NCI-H1436 (cell line): ENCODE measurements at regions not wholly inside any gene's neighbourhood (a gene's known extent, or its start where the extent isn't known, plus 50 kb on each side); places are given as distances from the start of the nearest gene placed in this dataset.

Experiments
- DNase-seq: peaks from one replicate; lab custom pipeline; 2025; lab: John Stamatoyannopoulos, UW

GRCh38 chr11:122399375-122399774, 256.1 kb upstream of the UBASH3B start:
- no peak for DNase-seq

GRCh38 chr11:122398851-122399250, 256.7 kb upstream of the UBASH3B start:
- no peak for DNase-seq

- DNase-seq: no peak
These were observed 257.4 kb upstream of the UBASH3B start for GRCh38 chr11:122398167-122398566.

DNA sequence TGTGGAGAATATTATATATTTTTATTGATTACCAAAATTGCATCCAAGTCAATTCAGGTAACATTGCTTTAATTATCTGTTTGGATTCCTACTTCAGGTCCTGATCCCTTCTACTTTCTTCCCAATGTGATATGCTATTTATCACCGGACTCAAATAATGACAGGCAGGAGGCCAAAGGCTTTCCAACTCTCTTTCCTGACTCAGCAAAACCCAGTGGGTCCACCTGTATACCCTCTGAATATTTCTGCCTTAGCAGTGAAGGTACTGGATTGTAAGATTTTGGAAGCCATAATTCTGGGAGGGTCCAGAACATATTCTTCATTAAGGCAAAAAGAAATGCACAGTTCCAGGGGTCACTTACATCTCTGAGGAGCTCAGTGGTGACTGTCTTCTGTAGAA, 260.2 kb upstream of the UBASH3B start:
- no peak for DNase-seq

GRCh38 chr11:122394313-122394712, 261.2 kb upstream of the UBASH3B start:
- no peak for DNase-seq

GRCh38 chr11:122393209-122393860, 262.2 kb upstream of the UBASH3B start:
- no peak for DNase-seq

DNA sequence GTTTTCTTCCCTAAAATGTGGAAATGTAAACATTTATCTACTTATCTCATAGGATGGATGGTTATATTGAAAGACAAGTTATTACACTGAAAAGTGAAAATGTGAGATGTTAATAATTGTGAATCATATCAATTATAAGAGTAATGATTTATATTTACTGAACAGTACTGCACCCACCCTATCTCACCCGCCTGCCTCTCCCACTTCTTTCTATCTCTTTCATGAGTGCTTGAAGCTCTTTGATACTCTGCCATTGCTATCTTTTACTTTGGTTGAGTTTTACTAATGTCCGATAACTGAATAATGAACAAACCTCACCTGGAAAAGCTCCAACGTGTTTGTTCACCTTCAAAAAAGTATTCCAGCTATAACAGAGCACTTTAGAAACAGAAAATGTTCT, 263.0 kb upstream of the UBASH3B start:
- no peak for DNase-seq

DNA sequence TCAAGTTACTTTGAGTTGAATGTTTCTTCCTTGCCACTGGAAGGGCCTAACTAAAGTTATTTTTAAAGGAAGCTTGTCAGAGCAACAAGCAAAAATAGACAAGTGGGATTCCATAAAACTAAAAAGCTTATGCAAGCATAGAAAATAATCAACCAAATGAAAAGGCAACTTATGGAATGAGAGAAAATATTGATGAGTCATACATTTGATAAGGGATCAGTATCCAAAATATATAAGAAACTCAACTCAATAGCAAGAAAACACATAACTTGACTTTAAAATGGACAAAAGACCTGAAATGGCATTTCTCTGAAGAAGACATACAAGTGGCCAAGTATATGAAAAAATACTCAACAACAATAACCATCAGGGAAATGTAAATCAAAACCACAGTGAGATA, 264.5 kb upstream of the UBASH3B start:
- DNase-seq: no peak

GRCh38 chr11:122383186-122383585, 267.2 kb upstream of the BLID start:
- DNase-seq: no peak

- DNase-seq: no peak
These were observed 259.8 kb upstream of the BLID start for GRCh38 chr11:122375687-122376399.

DNA sequence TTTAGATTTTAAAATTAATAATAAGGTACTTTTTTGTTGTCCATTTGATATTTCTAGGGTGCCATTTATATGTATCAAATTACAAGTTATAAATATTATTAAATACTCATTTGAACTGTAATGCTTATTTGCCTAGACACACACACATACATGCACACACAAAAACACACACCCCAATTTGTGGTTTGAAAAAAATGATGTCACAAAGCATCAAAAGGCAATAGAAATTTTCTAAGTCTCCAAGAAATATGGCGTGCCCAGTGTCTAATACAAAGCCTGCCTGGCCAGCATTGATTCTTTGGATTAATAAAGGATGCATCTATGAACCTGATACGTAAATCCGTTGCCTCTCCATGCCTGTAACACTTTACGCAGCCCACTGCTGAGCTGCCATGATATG, 252.8 kb upstream of the BLID start:
- no peak for DNase-seq

DNA sequence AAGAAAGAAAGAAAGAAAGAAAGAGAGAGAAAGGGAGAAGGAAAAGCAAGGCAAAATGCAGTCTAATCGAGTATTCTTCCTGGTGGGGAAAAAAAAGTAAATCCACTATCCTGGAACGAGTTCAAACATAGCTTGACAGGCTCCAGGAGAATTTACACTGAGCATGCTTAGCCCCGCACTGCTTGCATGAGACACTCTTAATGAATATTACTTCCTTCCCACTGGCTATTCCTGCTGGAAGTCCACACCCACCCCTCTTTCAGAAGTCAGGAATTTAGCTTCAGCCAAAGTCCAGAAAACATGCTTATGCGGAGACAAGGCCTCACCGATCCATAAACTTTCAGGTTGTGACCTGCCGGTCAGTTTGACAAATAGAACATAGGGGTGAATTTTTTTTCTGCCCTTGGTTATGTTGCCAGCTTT, 251.8 kb upstream of the BLID start:
- no peak for DNase-seq

GRCh38 chr11:122365610-122366360, 249.8 kb upstream of the BLID start:
- DNase-seq: no peak

DNA sequence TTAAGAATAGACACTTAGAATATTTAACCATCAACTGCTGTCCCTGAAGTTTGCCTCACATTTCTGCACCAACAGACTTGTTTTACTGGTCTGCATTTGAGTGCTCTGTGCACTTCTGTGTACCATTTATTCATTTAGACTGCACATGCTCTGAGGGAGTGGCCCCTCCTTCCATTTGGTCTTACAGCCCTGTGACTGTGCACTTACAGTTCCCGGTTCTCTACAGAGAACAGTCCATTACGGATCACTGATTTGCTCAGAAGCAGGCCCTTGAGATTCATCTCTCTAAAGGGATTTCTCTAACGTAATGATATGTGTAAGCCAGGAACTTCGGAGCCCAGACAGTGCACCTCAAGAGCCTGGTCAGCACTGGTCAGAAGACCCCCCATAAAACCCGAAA, 247.3 kb upstream of the BLID start:
- no peak for DNase-seq

- no peak for DNase-seq
These were observed 246.4 kb upstream of the BLID start for GRCh38 chr11:122362381-122362780.

GRCh38 chr11:122360875-122361274, 244.9 kb upstream of the BLID start:
- no peak for DNase-seq

DNA sequence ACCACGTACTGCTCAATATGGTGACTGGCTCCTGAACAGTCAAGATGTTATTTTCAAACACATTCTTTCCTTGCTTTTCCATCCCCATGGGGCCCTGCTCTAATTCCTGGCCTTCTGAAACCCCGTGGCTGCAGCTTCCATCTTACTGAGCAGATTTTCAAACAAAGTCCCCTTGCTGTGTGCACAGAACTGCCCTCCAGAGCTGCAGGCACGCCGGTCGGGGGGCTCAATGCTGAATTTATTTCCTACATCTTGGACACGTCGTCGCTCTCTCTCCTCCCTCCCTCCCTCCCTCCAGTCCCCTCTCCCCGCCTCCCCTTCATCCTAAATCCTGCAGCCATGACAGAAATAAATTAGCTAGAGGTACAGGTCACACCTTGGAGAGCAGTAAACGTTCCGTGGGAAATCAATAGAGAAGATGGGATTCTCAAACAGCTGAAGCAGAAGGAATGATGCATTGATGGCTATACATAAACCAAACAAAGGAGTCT, 243.1 kb upstream of the BLID start:
- DNase-seq: no peak

DNA sequence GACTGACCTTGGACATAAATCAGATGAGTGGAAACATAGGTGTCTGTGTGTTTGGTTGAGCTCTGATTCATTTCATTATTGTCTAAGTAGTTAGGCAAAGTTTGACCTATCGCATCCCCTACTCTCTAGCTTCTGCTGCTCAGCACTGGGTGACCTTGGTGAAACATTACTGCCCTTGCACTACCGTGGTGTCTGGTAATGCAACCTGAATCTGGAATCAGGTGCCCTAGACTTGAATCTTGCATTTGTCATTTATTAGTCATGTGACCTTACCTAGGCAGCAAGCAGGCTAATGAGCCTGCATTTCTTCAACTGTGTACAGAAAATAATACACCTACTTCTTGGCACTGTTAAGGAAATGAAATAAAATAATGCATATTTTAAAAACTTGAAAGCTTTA, 242.3 kb upstream of the BLID start:
- no peak for DNase-seq

GRCh38 chr11:122355968-122356367, 240.0 kb upstream of the BLID start:
- DNase-seq: no peak

- DNase-seq: no peak
These were observed 238.1 kb upstream of the BLID start for GRCh38 chr11:122354025-122354697.

DNA sequence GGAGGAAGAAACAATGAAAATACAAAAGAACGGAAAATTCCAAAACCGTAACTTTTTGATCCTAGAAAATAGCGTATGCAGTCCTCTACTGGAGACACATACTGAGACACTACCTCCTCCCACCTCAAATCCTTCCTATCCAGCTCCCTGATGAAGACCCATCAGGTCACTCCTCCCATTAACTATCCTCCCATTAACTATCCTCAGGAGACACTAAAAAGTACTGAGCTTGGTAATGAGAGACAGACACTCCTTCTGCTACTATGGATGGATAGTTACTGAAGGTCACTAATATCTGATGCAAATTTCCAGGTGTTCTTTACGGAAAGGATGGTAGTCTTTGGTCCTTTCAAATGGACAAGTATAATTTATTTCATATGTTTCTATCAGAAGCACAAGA, 237.5 kb upstream of the BLID start:
- no peak for DNase-seq

GRCh38 chr11:122348659-122349409, 232.8 kb upstream of the BLID start:
- no peak for DNase-seq
